DMS114 treated with DMSO at 0.1 percent for 48 hours (cell line): ENCODE measurements at regions not wholly inside any gene's neighbourhood (a gene's known extent, or its start where the extent isn't known, plus 50 kb on each side); places are given as distances from the start of the nearest gene placed in this dataset.
"Not testable (repeated sequence)": the region's sequence is repeated elsewhere in the genome, so short reads cannot be mapped to it uniquely, and the experiment has no call there.

ENCODE experiments used
- DNase-seq: peaks from one replicate; lab custom pipeline; 2025; ENCODE audit not compliant: unreplicated experiment; lab: John Stamatoyannopoulos, UW

- DNase-seq: no peak
These were observed 84.3 kb upstream of the HAND1 start for GRCh38 chr5:154562244-154562880.

GRCh38 chr5:154559398-154560276 is 81.6 kb upstream of the HAND1 start:
- no peak for DNase-seq

GRCh38 chr5:154557548-154557947 is 79.5 kb upstream of the HAND1 start:
- no peak for DNase-seq

GRCh38 chr5:154547551-154547950 is 69.5 kb upstream of the HAND1 start:
- no peak for DNase-seq

- no peak for DNase-seq
These were observed 68.7 kb upstream of the HAND1 start for GRCh38 chr5:154546719-154547118.

GRCh38 chr5:154544646-154545045 is 66.6 kb upstream of the HAND1 start:
- no peak for DNase-seq

GRCh38 chr5:154543380-154543779 is 65.4 kb upstream of the HAND1 start:
- no peak for DNase-seq

GRCh38 chr5:154542581-154542980 is 64.6 kb upstream of the HAND1 start:
- DNase-seq: no peak

- no peak for DNase-seq
These were observed 64.0 kb upstream of the HAND1 start for GRCh38 chr5:154542000-154542399.

- DNase-seq: no peak
These were observed 63.5 kb upstream of the HAND1 start for GRCh38 chr5:154541553-154541952.

GRCh38 chr5:154540600-154540999 is 62.6 kb upstream of the HAND1 start:
- DNase-seq: no peak

- DNase-seq: no peak
These were observed 60.5 kb upstream of the HAND1 start for GRCh38 chr5:154538492-154538891.

- DNase-seq: not testable (repeated sequence)
These were observed 58.4 kb upstream of the HAND1 start for GRCh38 chr5:154536439-154536838.

GRCh38 chr5:154535535-154535934 is 57.5 kb upstream of the HAND1 start:
- no peak for DNase-seq

- no peak for DNase-seq
These were observed 56.5 kb upstream of the HAND1 start for GRCh38 chr5:154534457-154535050.

GRCh38 chr5:154529282-154529681 is 51.3 kb upstream of the HAND1 start:
- no peak for DNase-seq

- no peak for DNase-seq
These were observed 50.1 kb upstream of the HAND1 start for GRCh38 chr5:154528005-154528594.
